SK-N-MC (cell line): ENCODE measurements at regions not wholly inside any gene's neighbourhood (a gene's known extent, or its start where the extent isn't known, plus 50 kb on each side); places are given as distances from the start of the nearest gene placed in this dataset.

ENCODE experiments used
- EZH2 ChIP-seq: fragments of 200-600 bp; sonication (generic); IDR thresholded peaks from one replicate; pipeline ENCODE4 v1.6.1; 2017; ENCODE audit warnings: antibody characterized with exemption
- FOXP2 ChIP-seq: optimal IDR thresholded peaks from 2 replicates; pipeline ENCODE3; 2011; ENCODE audit warnings: mild to moderate bottlenecking, moderate library complexity; ENCODE audit not compliant: insufficient read depth; ENCODE audit errors: extremely low read length, control extremely low read depth
- POLR2AphosphoS5 ChIP-seq: IDR thresholded peaks from 2 replicates; pipeline ENCODE4 v1.6.1; 2012; ENCODE audit warnings: mild to moderate bottlenecking, low read depth, low read length, borderline replicate concordance

GRCh38 chr2:120809151-120809550 lies 73.5 kb downstream of the GLI2 start:
- TF ChIP-seq POLR2AphosphoS5 (no peak), EZH2 (no peak), FOXP2 (no peak)
